ENCODE measurements at regions not wholly inside any gene's neighbourhood (a gene's known extent, or its start where the extent isn't known, plus 50 kb on each side); places are given as distances from the start of the nearest gene placed in this dataset.

GRCh38 chr18:30302181-30302580 lies 740.4 kb downstream of the DSC3 start:
- TF ChIP-seq CTCF (IDR thresholded peaks at IDR 0.05) = no peak
- TF ChIP-seq REST (IDR thresholded peaks at IDR 0.05; ENCODE audit: insufficient read depth in 1 of 2, low read depth in 2 of 2, low read length in 1 of 2) = no peak
- no peak for TF ChIP-seq POLR2AphosphoS5 (IDR thresholded peaks at IDR 0.05; ENCODE audit: low read depth, low read length)
- TF ChIP-seq SIN3A (IDR thresholded peaks at IDR 0.05; ENCODE audit: borderline replicate concordance, insufficient read depth, low read depth, low read length) = no peak

Measured in Panc1 (cell line).